Parathyroid adenoma (tissue), 2 donors: ENCODE measurements at regions not wholly inside any gene's neighbourhood (a gene's known extent, or its start where the extent isn't known, plus 50 kb on each side); places are given as distances from the start of the nearest gene placed in this dataset.

Source experiments
- H2AFZ ChIP-seq: fragments of 300-600 bp; sonication (generic); one replicate; pipeline ENCODE4 v1.7.0; 2017; ENCODE audit warnings: antibody characterized with exemption, mild to moderate bottlenecking
- H3K27ac ChIP-seq: fragments of 300-600 bp; sonication (generic); one replicate; pipeline ENCODE4 v1.7.0; 2017
- H3K27me3 ChIP-seq: fragments of 300-600 bp; sonication (generic); one replicate; pipeline ENCODE4 v1.7.0; 2017; ENCODE audit warnings: low read length; ENCODE audit not compliant: control insufficient read depth, insufficient read depth
- H3K36me3 ChIP-seq: fragments of 300-600 bp; sonication (generic); one replicate; pipeline ENCODE4 v1.7.0; 2017; ENCODE audit warnings: low read length; ENCODE audit not compliant: control insufficient read depth, insufficient read depth
- H3K4me1 ChIP-seq: fragments of 300-600 bp; sonication (generic); one replicate; pipeline ENCODE4 v1.7.0; 2017; ENCODE audit warnings: control low read depth
- H3K4me2 ChIP-seq: fragments of 300-600 bp; sonication (generic); one replicate; pipeline ENCODE4 v1.7.0; 2017; ENCODE audit warnings: low read length
- H3K4me3 ChIP-seq: fragments of 300-600 bp; sonication (generic); one replicate; pipeline ENCODE4 v1.7.0; 2017; ENCODE audit warnings: low read depth, low read length
- H3K79me2 ChIP-seq: fragments of 300-600 bp; sonication (generic); one replicate; pipeline ENCODE4 v1.7.0; 2017; ENCODE audit warnings: control low read depth
- H3K9ac ChIP-seq: fragments of 300-600 bp; sonication (generic); one replicate; pipeline ENCODE4 v1.7.0; 2017; ENCODE audit warnings: mild to moderate bottlenecking
- H3K9me3 ChIP-seq: fragments of 300-600 bp; sonication (generic); one replicate; pipeline ENCODE4 v1.7.0; 2017; ENCODE audit warnings: low read length; ENCODE audit not compliant: control insufficient read depth
- TF ChIP-seq, protein P1 (sequence below): fragments of 300-600 bp; sonication (generic); IDR thresholded peaks from one replicate; pipeline ENCODE4 v1.7.0; 2017; ENCODE audit warnings: antibody characterized with exemption, mild to moderate bottlenecking
- donor health status: primary hyperparathyroidism.

DNA sequence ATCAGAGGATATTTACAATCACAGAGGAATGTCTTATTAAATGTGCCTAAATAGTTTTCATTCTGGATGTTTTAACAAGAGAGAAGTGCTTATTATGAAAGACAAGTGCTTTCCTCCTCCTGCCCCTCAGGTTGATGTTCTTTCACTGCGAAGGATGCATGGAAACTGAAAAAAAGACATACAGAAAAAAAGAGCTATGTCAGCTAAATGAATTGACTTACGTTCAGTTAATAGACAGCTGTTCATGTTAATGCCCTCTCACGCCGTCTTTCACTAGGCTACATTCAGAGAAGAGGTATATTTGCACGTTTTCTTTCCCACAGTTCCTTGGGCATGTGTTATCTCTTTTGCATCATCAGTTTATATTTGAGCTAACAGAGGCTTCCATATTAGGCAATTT, 821.8 kb upstream of the PCDH9 start:
- H2AFZ ChIP-seq, result no peak overlapping the region
- H3K36me3 ChIP-seq, result no peaks in the 10 kb centered on the region

DNA sequence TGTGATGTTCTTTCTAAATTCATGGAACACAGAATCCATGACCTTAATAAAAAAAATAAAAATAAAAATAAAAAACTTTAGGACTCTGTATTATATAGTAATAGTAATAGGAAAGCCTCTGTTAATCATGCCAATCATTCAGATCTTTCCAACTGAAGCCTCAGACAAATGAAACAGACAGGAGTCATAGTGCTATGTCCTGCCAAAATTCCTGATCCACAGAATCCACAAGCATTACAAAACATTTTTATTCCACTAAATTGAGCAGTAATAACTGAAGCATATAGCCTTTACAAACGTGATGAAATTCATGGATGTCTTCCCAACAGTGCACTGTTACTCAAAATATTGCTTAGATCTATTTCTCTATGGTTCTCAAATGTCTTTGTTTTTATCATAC, 820.6 kb upstream of the PCDH9 start:
- TF ChIP-seq, protein P1, sequence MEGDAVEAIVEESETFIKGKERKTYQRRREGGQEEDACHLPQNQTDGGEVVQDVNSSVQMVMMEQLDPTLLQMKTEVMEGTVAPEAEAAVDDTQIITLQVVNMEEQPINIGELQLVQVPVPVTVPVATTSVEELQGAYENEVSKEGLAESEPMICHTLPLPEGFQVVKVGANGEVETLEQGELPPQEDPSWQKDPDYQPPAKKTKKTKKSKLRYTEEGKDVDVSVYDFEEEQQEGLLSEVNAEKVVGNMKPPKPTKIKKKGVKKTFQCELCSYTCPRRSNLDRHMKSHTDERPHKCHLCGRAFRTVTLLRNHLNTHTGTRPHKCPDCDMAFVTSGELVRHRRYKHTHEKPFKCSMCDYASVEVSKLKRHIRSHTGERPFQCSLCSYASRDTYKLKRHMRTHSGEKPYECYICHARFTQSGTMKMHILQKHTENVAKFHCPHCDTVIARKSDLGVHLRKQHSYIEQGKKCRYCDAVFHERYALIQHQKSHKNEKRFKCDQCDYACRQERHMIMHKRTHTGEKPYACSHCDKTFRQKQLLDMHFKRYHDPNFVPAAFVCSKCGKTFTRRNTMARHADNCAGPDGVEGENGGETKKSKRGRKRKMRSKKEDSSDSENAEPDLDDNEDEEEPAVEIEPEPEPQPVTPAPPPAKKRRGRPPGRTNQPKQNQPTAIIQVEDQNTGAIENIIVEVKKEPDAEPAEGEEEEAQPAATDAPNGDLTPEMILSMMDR, result no peak
- H3K4me3 ChIP-seq, result no peak overlapping the region
- H3K4me1 ChIP-seq, result no peaks in the 10 kb centered on the region

More for the DNA sequence above, 821.8 kb upstream of the PCDH9 start:
- no peak overlapping the region for H3K27ac ChIP-seq
- H3K4me2 ChIP-seq, result no peak overlapping the region
- no peaks in the 10 kb centered on the region for H3K9me3 ChIP-seq
- TF ChIP-seq, protein P1, result no peak
- H3K9ac ChIP-seq, result no peak overlapping the region
- H3K4me3 ChIP-seq, result no peak overlapping the region
- H3K4me1 ChIP-seq, result no peaks in the 10 kb centered on the region
- no peaks in the 10 kb centered on the region for H3K27me3 ChIP-seq
- H3K79me2 ChIP-seq, result no peaks in the 10 kb centered on the region

DNA sequence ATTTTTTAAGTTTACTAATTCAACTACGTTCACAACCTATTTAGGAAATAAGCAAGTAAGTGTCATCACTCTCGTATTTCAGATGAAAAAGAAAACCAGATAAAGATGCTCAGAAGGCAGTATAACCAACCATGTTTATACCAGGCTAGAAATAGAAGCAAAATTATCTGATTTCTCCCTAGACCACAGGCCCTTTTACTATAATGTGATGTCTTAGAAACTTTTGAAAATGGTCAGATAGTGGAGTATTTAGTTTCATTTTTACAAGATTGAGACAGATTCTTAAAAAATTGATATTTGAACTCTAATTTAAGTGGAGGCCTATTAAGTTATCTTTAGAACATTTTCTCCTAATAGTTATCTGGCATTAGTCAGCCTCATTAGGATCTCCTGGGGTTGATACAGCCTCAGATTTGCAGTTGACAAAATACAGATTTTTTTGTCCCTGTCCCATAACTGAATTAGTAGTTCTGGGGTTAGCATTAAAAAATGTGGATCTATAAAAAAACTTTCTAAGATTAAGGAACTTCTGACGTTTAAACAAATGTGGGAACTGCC, 818.7 kb upstream of the PCDH9 start:
- Histone ChIP-seq H3K36me3 (no peaks in the 10 kb centered on the region), H2AFZ (no peak overlapping the region), H3K4me1 (no peaks in the 10 kb centered on the region)

More for the DNA sequence above, 820.6 kb upstream of the PCDH9 start:
- H3K36me3 ChIP-seq, result no peaks in the 10 kb centered on the region
- H3K9me3 ChIP-seq, result no peaks in the 10 kb centered on the region
- no peaks in the 10 kb centered on the region for H3K79me2 ChIP-seq
- no peak overlapping the region for H3K27ac ChIP-seq
- H3K9ac ChIP-seq, result no peak overlapping the region
- H3K4me2 ChIP-seq, result no peak overlapping the region
- no peak overlapping the region for H2AFZ ChIP-seq
- H3K27me3 ChIP-seq, result no peaks in the 10 kb centered on the region

DNA sequence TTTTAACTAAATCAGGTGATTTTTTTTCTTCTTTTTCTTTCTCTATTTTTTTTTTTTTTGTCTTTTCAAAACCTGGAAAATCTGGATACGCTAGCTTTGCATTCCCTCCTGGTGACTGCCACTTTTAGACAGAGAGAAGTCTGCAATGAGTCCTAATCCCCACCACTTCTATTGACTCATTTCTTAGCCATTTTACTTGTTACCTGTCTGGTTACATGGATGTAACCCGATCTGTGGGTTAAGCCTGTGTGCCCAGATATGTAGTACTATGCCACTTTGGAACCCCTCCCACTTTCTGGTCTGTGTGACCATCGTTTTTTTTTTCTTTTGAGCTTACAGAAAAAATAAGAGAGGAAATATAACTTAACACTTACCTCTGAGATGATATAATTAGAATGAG, 817.8 kb upstream of the PCDH9 start:
- no peak overlapping the region for H3K27ac ChIP-seq
- no peak overlapping the region for H3K4me2 ChIP-seq
- H3K4me1 ChIP-seq, result no peaks in the 10 kb centered on the region
- H3K27me3 ChIP-seq, result no peaks in the 10 kb centered on the region
- TF ChIP-seq, protein P1, result no peak
- H2AFZ ChIP-seq, result no peak overlapping the region
- no peaks in the 10 kb centered on the region for H3K36me3 ChIP-seq
- no peak overlapping the region for H3K4me3 ChIP-seq
- no peaks in the 10 kb centered on the region for H3K9me3 ChIP-seq
- no peak overlapping the region for H3K9ac ChIP-seq
- H3K79me2 ChIP-seq, result no peaks in the 10 kb centered on the region

More for the DNA sequence above, 818.7 kb upstream of the PCDH9 start:
- Histone ChIP-seq H3K27ac (no peak overlapping the region), H3K9me3 (no peaks in the 10 kb centered on the region), H3K4me3 (no peak overlapping the region), H3K79me2 (no peaks in the 10 kb centered on the region), H3K9ac (no peak overlapping the region), H3K27me3 (no peaks in the 10 kb centered on the region), H3K4me2 (no peak overlapping the region)
- TF ChIP-seq, protein P1, result no peak

DNA sequence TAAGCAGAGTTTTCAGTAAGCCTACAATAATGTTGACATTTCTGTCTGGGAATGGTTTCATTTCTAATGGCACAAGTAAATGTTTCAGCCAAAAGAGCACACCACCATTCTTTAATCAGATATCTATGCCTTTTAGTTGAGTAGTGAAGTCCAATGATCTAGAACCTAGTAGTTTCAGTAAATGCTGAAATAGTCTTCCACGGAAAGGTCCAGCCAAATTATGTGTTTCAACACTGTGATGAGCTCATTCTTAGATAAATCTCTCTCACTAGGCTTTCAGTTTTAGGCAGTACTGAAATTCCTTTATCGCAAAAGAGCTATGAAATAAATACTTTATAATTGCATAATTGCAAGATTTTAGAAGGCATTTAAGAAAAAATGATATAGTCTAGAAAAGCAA, 816.8 kb upstream of the PCDH9 start:
- Histone ChIP-seq H2AFZ (no peak overlapping the region), H3K36me3 (no peaks in the 10 kb centered on the region), H3K9ac (no peak overlapping the region), H3K27me3 (no peaks in the 10 kb centered on the region), H3K4me3 (no peak overlapping the region), H3K4me2 (no peak overlapping the region), H3K27ac (no peak overlapping the region), H3K9me3 (no peaks in the 10 kb centered on the region), H3K79me2 (no peaks in the 10 kb centered on the region), H3K4me1 (no peaks in the 10 kb centered on the region)
- TF ChIP-seq, protein P1, result no peak
